SHP77 treated with DMSO at 0.1 percent for 48 hours (cell line): ENCODE measurements at regions not wholly inside any gene's neighbourhood (a gene's known extent, or its start where the extent isn't known, plus 50 kb on each side); places are given as distances from the start of the nearest gene placed in this dataset.
"Not testable (repeated sequence)": the region's sequence is repeated elsewhere in the genome, so short reads cannot be mapped to it uniquely, and the experiment has no call there.

Experiments
- DNase-seq: peaks from one replicate; lab custom pipeline; 2025; lab: John Stamatoyannopoulos, UW

DNA sequence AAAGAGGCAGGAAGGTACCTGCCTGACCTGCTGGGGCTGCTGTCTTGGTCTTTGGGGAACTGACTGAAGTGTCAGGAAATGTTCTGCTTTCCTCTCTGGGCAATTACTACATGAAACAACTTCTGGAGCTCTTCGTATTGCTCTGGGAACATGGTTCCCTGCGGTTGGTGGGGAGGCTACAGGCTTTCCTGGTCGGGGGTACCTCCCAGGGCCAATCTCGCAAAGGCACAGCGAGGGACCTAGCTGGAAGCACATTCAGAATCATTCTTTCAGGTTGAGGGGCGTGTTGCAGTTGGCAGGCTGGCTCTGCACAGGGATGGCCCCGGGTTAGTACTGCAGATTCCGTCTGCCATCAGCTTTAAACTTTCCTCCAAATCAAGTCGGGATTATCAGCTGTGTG lies 88.9 kb upstream of the RANBP3L start:
- no peak for DNase-seq

- no peak for DNase-seq
Observed at GRCh38 chr5:36392186-36392585, 90.5 kb upstream of the RANBP3L start.

DNA sequence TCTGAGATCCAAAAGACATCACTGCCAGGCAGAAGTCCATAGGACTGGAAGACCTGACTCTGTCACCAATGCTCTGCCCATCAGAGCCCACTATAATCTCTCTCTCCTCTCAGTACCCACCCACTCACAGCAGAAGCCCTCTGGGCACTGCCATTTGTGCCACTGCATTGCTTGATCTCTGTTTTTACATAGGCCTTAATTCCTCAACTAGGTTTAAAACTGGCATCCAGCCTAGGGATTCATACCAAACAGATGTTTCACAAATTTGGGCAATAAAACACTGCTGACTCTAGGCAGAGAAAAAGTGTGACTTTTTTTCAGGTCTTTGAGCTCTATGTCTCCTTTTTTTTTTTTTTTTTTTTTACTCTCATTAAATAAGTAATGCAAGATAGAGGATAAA lies 91.1 kb upstream of the RANBP3L start:
- DNase-seq: no peak

DNA sequence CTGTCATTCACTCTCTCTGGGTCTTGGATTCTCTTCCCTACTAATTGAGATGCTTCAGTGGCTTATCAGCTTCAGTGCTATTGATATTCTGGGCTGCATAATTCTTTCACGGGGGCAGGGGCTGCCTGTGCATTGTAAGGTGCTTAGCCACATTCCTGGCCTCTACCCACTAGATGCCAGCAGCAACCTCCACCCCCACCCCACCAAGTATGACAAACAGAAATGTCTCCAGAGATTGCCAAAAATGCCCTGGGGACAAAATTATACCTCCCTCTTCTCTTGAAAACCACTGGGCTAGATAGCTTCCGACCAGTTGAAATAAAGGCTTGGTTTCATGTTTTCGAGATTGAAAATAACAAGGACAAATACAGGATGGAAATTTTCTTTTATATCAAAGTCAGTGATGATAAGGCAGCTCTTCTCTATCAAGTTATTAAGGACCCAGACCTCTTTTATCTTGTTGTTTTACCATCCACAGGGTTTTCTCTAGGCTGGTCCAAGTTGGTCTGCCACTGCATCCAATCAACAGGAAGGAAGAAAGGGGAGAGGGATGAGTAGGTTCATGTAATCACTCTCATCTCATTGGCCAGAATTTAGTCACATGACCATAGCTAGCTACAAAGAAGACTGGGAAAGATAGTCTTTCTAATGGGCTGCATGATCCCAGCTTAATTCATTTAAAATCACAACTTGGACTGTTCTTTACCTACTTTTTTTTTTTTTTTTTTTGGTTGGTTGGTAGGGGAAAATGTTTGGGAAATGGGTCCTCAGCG lies 92.1 kb upstream of the RANBP3L start:
- DNase-seq: no peak

- no peak for DNase-seq
Observed at GRCh38 chr5:36395260-36395659, 93.6 kb upstream of the RANBP3L start.

DNA sequence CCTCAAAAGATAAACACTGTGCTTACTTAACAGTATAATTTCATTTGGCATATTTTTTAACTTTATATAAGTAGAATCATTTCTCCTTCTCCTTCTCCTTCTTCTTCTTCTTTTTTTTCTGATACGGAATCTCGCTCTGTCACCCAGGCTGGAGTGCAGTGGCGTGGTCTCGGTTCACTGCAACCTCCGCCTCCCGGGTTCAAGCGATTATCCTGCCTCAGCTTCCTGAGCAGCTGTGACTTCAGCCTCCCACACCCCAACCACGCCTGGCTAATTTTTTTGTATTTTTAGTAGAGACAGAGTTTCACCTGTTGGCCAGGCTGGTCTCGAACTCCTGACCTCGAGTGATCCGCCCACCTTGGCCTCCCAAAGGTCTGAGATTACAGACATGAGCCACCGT lies 94.2 kb upstream of the RANBP3L start:
- not testable (repeated sequence) for DNase-seq

- no peak for DNase-seq
Observed at GRCh38 chr5:36396640-36397039, 94.9 kb upstream of the RANBP3L start.

DNA sequence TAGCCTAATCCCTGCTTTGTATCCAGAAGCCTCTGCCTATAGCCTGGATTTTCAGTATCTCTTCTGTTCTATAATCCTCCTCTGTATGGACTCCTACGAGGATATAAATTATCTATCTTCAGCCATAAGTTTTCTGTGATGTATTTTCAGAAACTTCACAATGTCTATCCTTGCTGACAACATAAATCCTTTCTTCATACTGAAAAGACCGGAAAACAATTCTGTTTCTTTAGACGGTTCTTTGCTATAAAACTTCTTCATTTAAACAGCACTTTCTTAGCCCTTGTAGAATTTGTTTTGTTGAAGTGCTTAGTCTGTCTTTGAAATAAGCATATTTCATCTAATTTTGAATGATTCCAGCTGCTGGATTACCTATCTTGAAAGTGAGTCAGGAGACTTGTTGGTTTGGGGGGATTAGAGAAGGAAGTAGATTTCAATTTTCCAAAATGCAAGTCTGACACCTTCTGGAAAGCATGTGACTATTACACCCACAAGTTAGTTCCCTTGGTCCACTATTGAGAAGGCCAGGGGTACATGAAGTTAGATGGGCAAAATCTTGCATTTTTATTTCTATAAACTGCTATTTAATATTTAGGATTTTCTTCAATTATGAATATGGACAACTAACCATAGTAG lies 96.3 kb upstream of the RANBP3L start:
- peak; percentile 29 for DNase-seq

- DNase-seq: no peak
Observed at GRCh38 chr5:36402512-36402906, 100.8 kb upstream of the RANBP3L start.

GRCh38 chr5:36403632-36404311 lies 102.1 kb upstream of the RANBP3L start:
- no peak for DNase-seq

DNA sequence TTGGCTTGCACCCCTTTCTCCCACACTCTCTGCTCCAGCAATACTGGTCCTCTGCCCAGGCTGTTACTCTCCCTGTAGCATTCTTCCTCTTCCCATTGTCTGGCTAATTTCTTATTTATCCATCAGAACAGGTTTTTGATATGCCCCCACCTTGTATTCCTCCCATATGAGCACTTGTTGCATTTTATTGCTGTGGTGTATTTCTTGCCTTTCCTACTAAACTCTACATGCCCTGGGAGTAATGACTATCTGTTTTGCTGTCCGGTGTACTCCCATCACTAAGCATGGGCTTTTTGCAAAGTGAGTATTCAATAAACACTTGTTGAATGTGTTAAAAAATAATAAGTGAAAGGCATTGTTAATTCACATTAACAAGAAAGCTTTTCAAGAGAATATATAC lies 104.3 kb upstream of the RANBP3L start:
- DNase-seq: no peak

DNA sequence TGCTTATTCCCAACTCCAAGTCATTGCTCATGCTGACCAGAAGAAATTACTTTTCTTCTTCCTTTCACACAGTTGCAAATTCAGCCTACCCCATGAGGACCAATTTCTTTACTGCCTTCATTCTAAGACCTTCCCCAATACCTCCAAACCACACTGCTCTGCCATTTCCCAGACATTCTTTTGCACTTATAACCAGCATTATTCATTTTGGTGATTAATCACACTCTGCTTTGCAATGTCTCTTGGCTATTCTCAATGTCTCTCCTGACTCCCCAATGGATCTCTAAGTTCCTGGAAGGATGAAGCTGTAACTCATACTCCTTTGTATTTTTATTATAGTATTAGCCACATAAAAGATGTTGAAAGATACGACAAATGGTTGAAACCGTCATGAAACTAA lies 105.7 kb upstream of the RANBP3L start:
- no peak for DNase-seq

GRCh38 chr5:36409711-36410110 lies 108.0 kb upstream of the RANBP3L start:
- DNase-seq: not testable (repeated sequence)

DNA sequence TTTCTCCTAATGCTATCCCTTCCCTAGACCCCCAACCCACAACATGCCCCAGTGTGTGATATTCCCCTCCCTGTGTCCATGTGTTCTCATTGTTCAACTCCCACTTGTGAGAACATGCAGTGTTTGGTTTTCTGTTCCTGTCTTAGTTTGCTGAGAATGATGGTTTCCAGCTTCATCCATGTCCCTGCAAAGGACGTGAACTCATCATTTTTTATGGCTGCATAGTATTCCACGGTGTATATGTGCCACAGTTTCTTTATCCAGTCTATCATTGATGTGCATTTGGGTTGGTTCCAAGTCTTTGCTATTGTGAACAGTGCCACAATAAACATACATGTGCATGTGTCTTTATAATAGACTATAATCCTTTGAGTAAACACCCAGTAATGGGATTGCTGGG lies 109.0 kb upstream of the RANBP3L start:
- not testable (repeated sequence) for DNase-seq

DNA sequence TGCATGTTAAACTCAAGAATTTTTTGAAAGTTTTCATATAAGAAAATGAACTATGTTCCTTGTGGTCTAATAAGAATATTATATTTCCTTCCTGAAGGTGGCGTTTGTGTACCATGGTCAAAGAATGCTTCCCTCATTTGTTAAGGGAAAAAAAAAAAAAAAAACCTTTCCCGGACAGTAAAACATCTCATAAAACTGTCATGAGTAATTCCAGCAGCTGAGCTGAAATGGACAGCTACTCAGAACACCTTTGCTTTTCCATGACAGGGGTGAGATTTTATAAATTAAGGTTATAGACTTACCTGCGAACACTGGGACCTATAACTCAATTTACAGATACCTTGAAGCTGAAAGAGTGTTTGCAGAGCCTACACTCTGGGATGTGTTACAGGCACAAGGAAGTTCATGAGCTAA lies 113.2 kb upstream of the RANBP3L start:
- peak; percentile 37 for DNase-seq

GRCh38 chr5:36416605-36417004 lies 114.9 kb upstream of the RANBP3L start:
- DNase-seq: no peak

DNA sequence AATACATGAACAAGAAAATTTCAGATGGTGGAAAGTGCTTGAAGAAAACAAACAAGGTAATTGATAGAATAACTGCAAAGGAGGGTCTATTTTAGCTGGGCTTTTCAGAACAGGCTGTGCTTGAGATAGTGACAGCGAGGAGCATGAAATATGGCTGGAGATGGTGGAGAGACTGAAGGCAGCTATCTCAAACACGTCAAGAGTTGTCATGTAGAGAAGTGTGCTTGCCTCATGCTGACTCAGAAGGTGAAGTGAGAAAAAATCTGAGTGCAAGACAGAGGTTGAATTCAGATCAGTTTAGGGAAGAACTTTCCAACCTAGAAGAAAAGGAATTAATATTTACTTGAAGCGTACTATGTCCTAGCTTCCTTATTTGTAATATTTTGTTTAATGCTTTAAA lies 115.5 kb upstream of the RANBP3L start:
- DNase-seq: no peak

- DNase-seq: no peak
Observed at GRCh38 chr5:36417668-36418067, 116.0 kb upstream of the RANBP3L start.

DNA sequence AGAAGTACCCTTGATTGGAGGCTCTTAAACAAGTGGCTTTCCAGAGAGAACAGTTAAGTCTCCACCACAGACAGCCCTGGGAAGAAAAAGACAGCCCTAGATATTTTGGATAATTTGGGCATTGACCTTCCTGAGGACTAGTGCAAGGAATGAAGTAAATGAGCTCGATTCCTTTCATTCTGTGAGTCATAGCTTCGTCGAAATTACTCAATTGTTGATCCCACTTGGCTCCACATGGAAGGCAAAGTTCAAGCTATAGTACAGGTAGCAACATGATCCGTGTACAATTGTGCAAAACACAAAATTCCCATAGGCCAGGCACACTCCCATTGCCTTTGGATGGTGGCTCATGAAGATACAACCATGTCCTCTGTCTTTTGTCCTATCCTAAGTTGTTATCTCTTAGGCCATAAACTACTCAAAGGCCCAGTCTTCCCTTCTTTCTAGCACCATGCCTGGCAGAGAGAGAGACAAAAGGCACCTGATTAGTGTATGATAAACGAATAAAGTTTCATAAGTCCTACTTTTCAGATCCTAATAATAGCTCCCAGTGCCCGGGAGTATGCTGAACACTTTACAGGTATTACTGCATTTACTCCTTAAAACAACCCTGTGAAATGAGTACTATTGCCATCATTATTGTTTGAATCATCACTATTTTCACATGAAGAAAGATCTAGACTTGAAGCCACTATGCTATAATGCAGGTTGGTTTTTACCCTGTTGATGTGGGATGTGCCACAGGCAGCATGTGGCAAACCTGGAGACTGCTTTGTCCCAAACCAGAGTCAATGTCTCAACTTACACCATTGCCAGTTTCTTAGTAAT lies 116.7 kb upstream of the RANBP3L start:
- DNase-seq: no peak

DNA sequence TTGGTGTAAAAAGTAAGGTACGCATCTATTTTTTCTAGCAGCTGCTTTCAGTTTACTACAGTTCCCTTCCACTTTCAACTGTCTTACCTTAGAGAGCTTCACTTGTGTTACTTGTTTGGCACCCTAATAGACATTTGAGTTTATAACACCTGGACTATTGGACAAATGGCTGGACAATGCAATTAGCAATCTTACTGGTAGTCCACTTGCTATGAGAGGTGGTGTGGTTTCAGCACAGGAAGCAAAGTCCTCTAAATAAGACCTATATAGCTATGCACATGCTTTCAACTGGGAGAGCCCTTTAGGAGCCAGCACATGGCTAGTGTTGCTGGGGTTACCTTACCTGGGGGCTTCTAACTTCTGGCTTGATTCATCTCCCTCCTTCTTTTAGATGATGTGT lies 119.6 kb upstream of the RANBP3L start:
- DNase-seq: no peak

DNA sequence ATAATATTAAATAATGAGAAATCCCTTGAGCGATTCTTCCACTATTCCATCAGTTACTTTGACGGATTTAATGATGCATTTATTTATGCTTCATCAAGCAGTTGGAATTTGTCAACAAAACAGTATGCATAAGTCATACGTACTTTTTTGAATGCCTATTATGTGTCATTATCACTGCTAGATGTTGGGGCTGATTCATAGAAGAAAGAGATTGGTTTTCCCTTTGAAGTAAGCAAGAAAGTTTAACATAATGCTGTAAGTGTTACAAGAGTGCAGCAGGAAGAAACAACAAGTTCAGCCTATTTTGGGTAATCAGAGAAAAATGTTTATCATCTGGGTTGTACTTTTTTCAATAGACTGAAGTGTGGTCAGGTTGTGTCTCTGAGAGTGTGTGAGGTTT lies 121.2 kb upstream of the RANBP3L start:
- no peak for DNase-seq

DNA sequence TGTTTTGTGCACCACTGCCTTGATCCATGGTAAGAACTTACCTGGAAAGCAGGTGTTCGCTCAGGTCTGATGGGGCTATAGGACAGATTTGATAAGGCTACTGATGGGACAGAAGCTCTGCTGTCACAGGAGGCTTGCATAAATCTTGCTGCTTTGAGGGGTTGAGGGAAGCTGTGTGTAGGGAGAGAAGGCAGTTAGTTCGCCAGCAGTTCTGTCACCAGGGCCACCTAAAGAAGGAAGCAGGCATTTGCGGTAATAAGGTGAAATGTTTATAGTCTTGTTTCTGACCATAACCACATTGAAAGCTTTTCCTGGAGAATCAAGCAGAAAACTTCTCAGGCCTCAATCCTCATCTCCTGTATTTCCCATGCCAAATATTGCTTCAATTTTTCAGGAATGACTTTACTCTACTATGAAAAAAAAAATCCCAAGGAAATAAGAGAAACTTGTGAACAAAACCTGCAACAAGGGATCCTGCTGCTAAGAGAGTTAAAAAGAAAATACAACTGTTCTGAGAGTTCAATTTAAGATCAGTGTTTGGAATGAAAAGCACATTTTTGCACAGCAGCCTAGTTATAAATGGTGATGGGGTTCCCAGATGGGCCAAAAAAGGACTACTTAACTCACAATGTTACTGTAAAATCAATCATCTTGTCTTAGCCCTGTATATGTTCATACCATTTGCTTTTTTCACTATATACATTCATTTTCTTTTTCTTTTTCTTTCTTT lies 122.0 kb upstream of the RANBP3L start:
- no peak for DNase-seq
